Left hindlimb (tissue), 1 donor: ENCODE measurements at regions not wholly inside any gene's neighbourhood (a gene's known extent, or its start where the extent isn't known, plus 50 kb on each side); places are given as distances from the start of the nearest gene placed in this dataset.

Experiments used
- DNase-seq: peaks from one replicate; pipeline ENCODE4 v3.0.0-alpha.2; 2018

- DNase-seq = no peak
Observed at GRCh38 chr6:110033101-110033500, 55.0 kb downstream of the GPR6 start.

GRCh38 chr6:110033749-110034666 is 55.9 kb downstream of the GPR6 start:
- no peak for DNase-seq

GRCh38 chr6:110034667-110035036 is 56.5 kb downstream of the GPR6 start:
- no peak for DNase-seq

GRCh38 chr6:110035321-110035720 is 57.2 kb downstream of the GPR6 start:
- no peak for DNase-seq

- no peak for DNase-seq
Observed at GRCh38 chr6:110036408-110037302, 58.5 kb downstream of the GPR6 start.

GRCh38 chr6:110037726-110038295 is 59.7 kb downstream of the GPR6 start:
- DNase-seq = no peak

- DNase-seq = peak; percentile 84
Observed at GRCh38 chr6:110039364-110039980, 61.4 kb downstream of the GPR6 start.

- DNase-seq = no peak
Observed at GRCh38 chr6:110039981-110040383, 61.9 kb downstream of the GPR6 start.

GRCh38 chr6:110040716-110041115 is 62.6 kb downstream of the GPR6 start:
- DNase-seq = no peak

- no peak for DNase-seq
Observed at GRCh38 chr6:110041126-110041525, 63.0 kb downstream of the GPR6 start.

GRCh38 chr6:110041830-110042229 is 63.7 kb downstream of the GPR6 start:
- no peak for DNase-seq

- DNase-seq = no peak
Observed at GRCh38 chr6:110042670-110043296, 64.7 kb downstream of the GPR6 start.

GRCh38 chr6:110043366-110043994 is 65.4 kb downstream of the GPR6 start:
- no peak for DNase-seq

GRCh38 chr6:110044096-110044495 is 66.0 kb downstream of the GPR6 start:
- no peak for DNase-seq

- no peak for DNase-seq
Observed at GRCh38 chr6:110044622-110045021, 66.5 kb downstream of the GPR6 start.

GRCh38 chr6:110048221-110048875 is 70.2 kb downstream of the GPR6 start:
- DNase-seq = no peak

GRCh38 chr6:110049696-110050439 is 71.8 kb downstream of the GPR6 start:
- no peak for DNase-seq
